ENCODE measurements at regions not wholly inside any gene's neighbourhood (a gene's known extent, or its start where the extent isn't known, plus 50 kb on each side); places are given as distances from the start of the nearest gene placed in this dataset.

DNA sequence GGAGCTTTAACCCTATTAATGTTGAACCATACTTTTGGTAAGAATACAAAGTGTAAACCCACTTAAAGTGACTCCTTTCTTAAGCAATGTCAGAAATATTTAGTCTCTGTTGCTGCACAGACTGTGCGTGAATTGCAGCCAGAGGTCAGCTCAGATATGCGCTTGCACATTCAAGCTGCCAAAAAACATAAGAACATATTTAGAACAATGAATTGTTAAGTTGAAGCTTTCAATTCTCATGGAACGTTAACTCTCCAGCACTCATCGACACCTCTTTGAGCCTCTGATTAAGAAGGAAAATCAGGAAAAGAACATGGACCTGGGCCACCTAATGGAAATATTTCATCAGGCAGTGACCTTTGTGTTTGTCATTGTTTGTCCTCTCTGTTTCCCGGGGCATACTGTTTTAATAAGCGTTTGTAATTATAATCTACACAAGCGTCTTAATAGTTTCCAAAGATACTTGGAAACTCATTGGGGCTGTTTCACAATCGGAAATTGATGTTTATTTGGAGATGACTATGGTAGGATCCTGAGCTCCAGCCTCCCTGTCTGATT is 193.0 kb upstream of the CELF2 start:
- TF ChIP-seq REST (IDR thresholded peaks at IDR 0.05; ENCODE audit: low read depth) (no peak), CREB1 (IDR thresholded peaks at IDR 0.05; ENCODE audit: low read depth) (no peak), TCF12 (IDR thresholded peaks at IDR 0.05; ENCODE audit: low read depth) (no peak), CEBPB (IDR thresholded peaks at IDR 0.05) (no peak), TAF1 (IDR thresholded peaks at IDR 0.05; ENCODE audit: low read depth) (no peak), MAX (IDR thresholded peaks at IDR 0.05) (no peak), YY1 (IDR thresholded peaks at IDR 0.05; ENCODE audit: low read depth) (no peak)

GRCh38 chr10:10826125-10826524 is 191.5 kb upstream of the CELF2 start:
- TF ChIP-seq ZBTB7A (IDR thresholded peaks at IDR 0.05; ENCODE audit: low read depth) (no peak), USF1 (IDR thresholded peaks at IDR 0.05) (no peak), EGR1 (IDR thresholded peaks at IDR 0.05) (no peak), RAD21 (IDR thresholded peaks at IDR 0.05; ENCODE audit: low read depth) (no peak), TAF1 (IDR thresholded peaks at IDR 0.05; ENCODE audit: low read depth) (no peak), TCF12 (IDR thresholded peaks at IDR 0.05; ENCODE audit: low read depth) (no peak), MAX (IDR thresholded peaks at IDR 0.05) (no peak), EP300 (IDR thresholded peaks at IDR 0.05; ENCODE audit: borderline replicate concordance) (no peak), FOXM1 (IDR thresholded peaks at IDR 0.05; ENCODE audit: borderline replicate concordance, low read depth) (no peak), YY1 (IDR thresholded peaks at IDR 0.05; ENCODE audit: low read depth) (no peak), CREB1 (IDR thresholded peaks at IDR 0.05; ENCODE audit: low read depth) (no peak), NFIC (IDR thresholded peaks at IDR 0.05) (no peak), CEBPB (IDR thresholded peaks at IDR 0.05) (no peak), TEAD4 (IDR thresholded peaks at IDR 0.05) (no peak), REST (IDR thresholded peaks at IDR 0.05; ENCODE audit: low read depth) (no peak)

DNA sequence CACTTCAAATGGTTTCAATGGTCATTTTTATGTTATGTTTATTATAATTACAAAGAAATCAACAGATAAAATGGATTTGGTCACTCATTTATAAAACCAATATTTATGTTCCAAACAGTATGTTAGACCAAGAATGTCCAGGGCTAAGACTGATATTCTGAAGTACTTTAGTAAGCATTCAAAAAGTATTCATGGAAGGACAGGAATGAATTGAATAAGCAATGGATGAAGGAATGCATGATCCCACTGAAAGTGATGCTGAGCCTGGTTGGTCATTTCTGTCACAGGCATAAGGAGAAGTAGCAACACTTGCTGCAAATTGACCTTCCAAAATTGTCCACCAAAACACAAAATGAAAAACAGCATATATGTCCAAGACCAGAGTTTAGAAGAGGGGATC is 189.0 kb upstream of the CELF2 start:
- TF ChIP-seq USF1 (IDR thresholded peaks at IDR 0.05) (no peak), YY1 (IDR thresholded peaks at IDR 0.05; ENCODE audit: low read depth) (no peak), EP300 (IDR thresholded peaks at IDR 0.05; ENCODE audit: borderline replicate concordance) (no peak), CREB1 (IDR thresholded peaks at IDR 0.05; ENCODE audit: low read depth) (no peak), TEAD4 (IDR thresholded peaks at IDR 0.05) (no peak), RAD21 (IDR thresholded peaks at IDR 0.05; ENCODE audit: low read depth) (no peak), CEBPB (IDR thresholded peaks at IDR 0.05) (no peak)

- TF ChIP-seq EP300 (IDR thresholded peaks at IDR 0.05; ENCODE audit: borderline replicate concordance) (no peak), TCF12 (IDR thresholded peaks at IDR 0.05; ENCODE audit: low read depth) (no peak), EGR1 (IDR thresholded peaks at IDR 0.05) (no peak), CREB1 (IDR thresholded peaks at IDR 0.05; ENCODE audit: low read depth) (no peak), USF1 (IDR thresholded peaks at IDR 0.05) (no peak), RAD21 (IDR thresholded peaks at IDR 0.05; ENCODE audit: low read depth) (no peak), MAX (IDR thresholded peaks at IDR 0.05) (no peak), TEAD4 (IDR thresholded peaks at IDR 0.05) (no peak), CEBPB (IDR thresholded peaks at IDR 0.05) (no peak), FOXM1 (IDR thresholded peaks at IDR 0.05; ENCODE audit: borderline replicate concordance, low read depth) (no peak)
These were observed 188.1 kb upstream of the CELF2 start for GRCh38 chr10:10829576-10829975.

DNA sequence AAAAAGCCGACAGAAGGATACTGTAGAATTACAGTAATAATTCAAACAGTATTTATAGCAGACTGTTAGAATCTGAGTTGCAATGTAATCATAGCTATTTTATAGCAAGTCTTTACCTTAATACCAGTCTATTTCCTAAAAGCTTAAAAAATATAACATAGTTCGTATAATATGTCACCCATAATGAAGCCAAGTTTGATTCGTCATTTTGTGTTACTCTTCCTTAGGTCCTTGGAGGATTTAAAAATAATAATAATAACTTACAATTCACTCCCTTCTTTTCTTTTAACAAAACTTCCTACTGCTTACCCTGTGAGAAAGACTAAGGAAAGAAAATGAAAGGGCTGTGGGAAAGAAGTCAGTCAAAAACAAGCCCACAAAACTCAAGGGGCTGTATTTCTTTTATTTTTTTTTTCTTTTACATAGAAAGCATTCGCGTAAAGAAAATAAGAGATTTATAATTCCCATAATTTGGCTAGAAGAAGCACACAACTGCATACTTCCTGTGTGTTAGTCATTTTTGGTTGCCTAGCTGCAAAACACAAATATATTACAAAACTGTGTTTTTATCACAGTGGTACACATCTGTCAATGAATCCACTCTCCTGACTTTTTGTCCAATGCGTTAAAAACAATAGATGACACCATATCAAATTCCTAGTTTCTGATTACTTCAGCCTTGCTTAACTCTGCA is 187.2 kb upstream of the CELF2 start:
- no peak for TF ChIP-seq EGR1 (IDR thresholded peaks at IDR 0.05)
- TF ChIP-seq TCF12 (IDR thresholded peaks at IDR 0.05; ENCODE audit: low read depth) = no peak
- TF ChIP-seq CREB1 (IDR thresholded peaks at IDR 0.05; ENCODE audit: low read depth) = no peak
- TF ChIP-seq ZBTB7A (IDR thresholded peaks at IDR 0.05; ENCODE audit: low read depth) = no peak
- no peak for TF ChIP-seq USF1 (IDR thresholded peaks at IDR 0.05)
- no peak for TF ChIP-seq CEBPB (IDR thresholded peaks at IDR 0.05)
- no peak for TF ChIP-seq NFIC (IDR thresholded peaks at IDR 0.05)
- no peak for TF ChIP-seq RAD21 (IDR thresholded peaks at IDR 0.05; ENCODE audit: low read depth)
- no peak for TF ChIP-seq MAX (IDR thresholded peaks at IDR 0.05)
- TF ChIP-seq FOXM1 (IDR thresholded peaks at IDR 0.05; ENCODE audit: borderline replicate concordance, low read depth) = no peak
- TF ChIP-seq TEAD4 (IDR thresholded peaks at IDR 0.05) = no peak
- TF ChIP-seq EP300 (IDR thresholded peaks at IDR 0.05; ENCODE audit: borderline replicate concordance) = no peak
- no peak for TF ChIP-seq REST (IDR thresholded peaks at IDR 0.05; ENCODE audit: low read depth)
- no peak for TF ChIP-seq TAF1 (IDR thresholded peaks at IDR 0.05; ENCODE audit: low read depth)
- no peak for TF ChIP-seq YY1 (IDR thresholded peaks at IDR 0.05; ENCODE audit: low read depth)
